H9 (cell line): ENCODE measurements at regions not wholly inside any gene's neighbourhood (a gene's known extent, or its start where the extent isn't known, plus 50 kb on each side); places are given as distances from the start of the nearest gene placed in this dataset.

Experiments
- DNase-seq: peaks from one replicate; pipeline ENCODE4 v3.0.0-alpha.2; 2017
- H2AFZ ChIP-seq: one replicate; pipeline ENCODE4 v1.6.1; 2013; ENCODE audit warnings: mild to moderate bottlenecking, low read length, control low read depth, moderate library complexity
- H2AK5ac ChIP-seq: 2 replicates; pipeline ENCODE4 v1.6.1; 2013; ENCODE audit warnings: low read length, control low read depth, mixed read lengths; ENCODE audit not compliant: insufficient read length
- H2BK120ac ChIP-seq: one replicate; pipeline ENCODE4 v1.6.1; 2013; ENCODE audit warnings: low read depth, mild to moderate bottlenecking, low read length, control low read depth, inconsistent platforms; ENCODE audit not compliant: poor library complexity, severe bottlenecking
- H2BK12ac ChIP-seq: 2 replicates; pipeline ENCODE4 v1.6.1; 2013; ENCODE audit warnings: low read length, control low read depth, mixed read lengths, low read depth; ENCODE audit not compliant: insufficient read length
- H2BK15ac ChIP-seq: 2 replicates; pipeline ENCODE4 v1.6.1; 2013; ENCODE audit warnings: low read depth, low read length, control low read depth
- H2BK20ac ChIP-seq: one replicate; pipeline ENCODE4 v1.6.1; 2013; ENCODE audit warnings: low read depth, mild to moderate bottlenecking, low read length, control low read depth, inconsistent platforms; ENCODE audit not compliant: poor library complexity, severe bottlenecking
- H2BK5ac ChIP-seq: 2 replicates; pipeline ENCODE4 v1.6.1; 2013; ENCODE audit warnings: low read length, control low read depth, mixed read lengths; ENCODE audit not compliant: insufficient read length
- H3K14ac ChIP-seq: 2 replicates; pipeline ENCODE4 v1.6.1; 2013; ENCODE audit warnings: low read length, control low read depth; ENCODE audit not compliant: insufficient read depth
- H3K18ac ChIP-seq: 2 replicates; pipeline ENCODE4 v1.6.1; 2013; ENCODE audit warnings: low read depth, mild to moderate bottlenecking, mixed read lengths, low read length, control low read depth; ENCODE audit not compliant: insufficient read length
- H3K23ac ChIP-seq: 2 replicates; pipeline ENCODE4 v1.6.1; 2013; ENCODE audit warnings: low read length, control low read depth, mixed read lengths, low read depth; ENCODE audit not compliant: insufficient read length
- H3K23me2 ChIP-seq: 2 replicates; pipeline ENCODE4 v1.6.1; 2013; ENCODE audit warnings: low read depth, mild to moderate bottlenecking, mixed read lengths, low read length, control low read depth; ENCODE audit not compliant: insufficient read length, poor library complexity, severe bottlenecking
- H3K27ac ChIP-seq: 2 replicates; pipeline ENCODE4 v1.5.1; 2013; ENCODE audit warnings: low read length, control low read depth, mixed read lengths, low read depth; ENCODE audit not compliant: insufficient read length
- H3K27me3 ChIP-seq: 2 replicates; pipeline ENCODE4 v1.6.1; 2013; ENCODE audit warnings: low read length, control low read depth, inconsistent platforms; ENCODE audit not compliant: insufficient read depth
- H3K4ac ChIP-seq: 2 replicates; pipeline ENCODE4 v1.6.1; 2013; ENCODE audit warnings: low read depth, mild to moderate bottlenecking, control low read depth, inconsistent platforms, low read length, moderate library complexity
- H3K4me1 ChIP-seq: 2 replicates; pipeline ENCODE4 v1.6.1; 2013; ENCODE audit warnings: low read length, control low read depth, inconsistent platforms; ENCODE audit not compliant: insufficient read depth
- H3K4me2 ChIP-seq: 2 replicates; pipeline ENCODE4 v1.6.1; 2013; ENCODE audit warnings: low read length, control low read depth, mixed read lengths; ENCODE audit not compliant: insufficient read length, insufficient read depth
- H3K56ac ChIP-seq: 2 replicates; pipeline ENCODE4 v1.6.1; 2013; ENCODE audit warnings: low read depth, mild to moderate bottlenecking, mixed read lengths, low read length, control low read depth; ENCODE audit not compliant: insufficient read length
- H3K79me1 ChIP-seq: 2 replicates; pipeline ENCODE4 v1.6.1; 2013; ENCODE audit warnings: low read depth, mild to moderate bottlenecking, moderate library complexity, low read length, control low read depth, inconsistent platforms; ENCODE audit not compliant: insufficient read depth, poor library complexity, severe bottlenecking
- H3K79me2 ChIP-seq: 2 replicates; pipeline ENCODE4 v1.6.1; 2013; ENCODE audit warnings: low read length, control low read depth, inconsistent platforms; ENCODE audit not compliant: insufficient read depth
- H3K9ac ChIP-seq: 2 replicates; pipeline ENCODE4 v1.6.1; 2013; ENCODE audit warnings: low read length, control low read depth, mixed read lengths; ENCODE audit not compliant: insufficient read length; ENCODE audit errors: extremely low read depth
- H3K9me3 ChIP-seq: one replicate; pipeline ENCODE4 v1.6.1; 2013; ENCODE audit warnings: low read depth, low read length, inconsistent platforms; ENCODE audit not compliant: control insufficient read depth
- H3T11ph ChIP-seq: one replicate; pipeline ENCODE4 v1.6.1; 2013; ENCODE audit warnings: mild to moderate bottlenecking, low read length, control low read depth, inconsistent platforms
- H4K20me1 ChIP-seq: one replicate; pipeline ENCODE4 v1.6.1; 2013; ENCODE audit not compliant: control insufficient read depth, insufficient read length, insufficient read depth
- H4K5ac ChIP-seq: 2 replicates; pipeline ENCODE4 v1.6.1; 2013; ENCODE audit warnings: low read depth, mild to moderate bottlenecking, mixed read lengths, low read length, control low read depth; ENCODE audit not compliant: insufficient read length
- H4K8ac ChIP-seq: replicated peaks from 2 replicates; pipeline ENCODE4 v1.6.1; 2013; ENCODE audit warnings: low read length, control low read depth, mixed read lengths, low read depth; ENCODE audit not compliant: insufficient read length
- H4K91ac ChIP-seq: 2 replicates; pipeline ENCODE4 v1.6.1; 2013; ENCODE audit warnings: low read depth, mild to moderate bottlenecking, moderate library complexity, mixed read lengths, low read length, control low read depth; ENCODE audit not compliant: insufficient read length
- H3K27ac Mint-ChIP-seq, 3 experiments: 2 replicates in 2 of 3; 3 replicates in 1 of 3; pipeline ENCODE4 v1.8.0; 2020 to 2021; ENCODE audit warnings: mixed read lengths in 3 of 3, mild to moderate bottlenecking in 1 of 3, moderate library complexity in 1 of 3
- H3K27me3 Mint-ChIP-seq: 2 replicates; pipeline ENCODE4 v1.8.0; 2021; ENCODE audit warnings: low read depth, mild to moderate bottlenecking, moderate library complexity, mixed read lengths
- H3K36me3 Mint-ChIP-seq, 3 experiments: 2 replicates in 2 of 3; 3 replicates in 1 of 3; pipeline ENCODE4 v1.8.0; 2020 to 2021; ENCODE audit warnings: low read depth in 3 of 3, mixed read lengths in 3 of 3; ENCODE audit not compliant: insufficient read depth in 1 of 3
- H3K4me1 Mint-ChIP-seq, 2 experiments: 2 replicates each; pipeline ENCODE4 v1.8.0; 2020; ENCODE audit warnings: mixed read lengths in 2 of 2
- H3K4me3 Mint-ChIP-seq, 2 experiments: 2 replicates in 1 of 2; 3 replicates in 1 of 2; pipeline ENCODE4 v1.8.0; 2020 to 2021; ENCODE audit warnings: mild to moderate bottlenecking in 2 of 2, mixed read lengths in 2 of 2, moderate library complexity in 1 of 2
- H3K9me3 Mint-ChIP-seq, 2 experiments: 2 replicates in 1 of 2; 3 replicates in 1 of 2; pipeline ENCODE4 v1.8.0; 2020; ENCODE audit warnings: mild to moderate bottlenecking in 2 of 2, mixed read lengths in 2 of 2, moderate library complexity in 1 of 2
- WGBS: extraction: QIAGEN DNeasy Blood & Tissue Kit; methylation state at CpG from one replicate; pipeline ENCODE4 v1.1.7; 2013; ENCODE audit warnings: missing lambda C conversion rate, low lambda C conversion rate, mixed read lengths; ENCODE audit not compliant: insufficient read length; ENCODE audit errors: extremely low coverage; 5-methylcytosine and 5-hydroxymethylcytosine counted together
- TF ChIP-seq, protein P1 (sequence below): fragments of 200-600 bp; sonication (generic); conservative IDR thresholded peaks from 3 replicates; pipeline ENCODE4 v1.8.0; 2021; ENCODE audit warnings: antibody characterized with exemption, mild to moderate bottlenecking

DNA sequence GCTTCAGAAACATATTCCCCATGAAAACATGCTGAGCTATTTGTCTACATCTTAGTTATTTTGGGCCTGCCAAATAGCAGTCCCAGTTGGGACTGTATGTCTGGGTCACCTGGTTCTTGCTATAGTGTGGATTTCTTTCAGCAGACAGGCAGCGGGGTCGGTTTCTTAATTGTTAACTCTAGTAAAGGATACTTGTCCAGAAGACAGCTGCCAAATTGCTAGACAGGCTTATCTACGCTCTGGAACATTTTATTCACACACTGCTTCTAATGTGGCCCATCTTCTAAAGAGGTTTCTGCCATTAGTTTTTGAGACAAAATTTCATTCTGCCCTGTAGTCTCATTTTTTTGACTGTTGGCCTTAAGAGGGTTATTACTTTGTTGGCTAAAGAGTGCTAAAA lies 217.9 kb downstream of the RWDD3 start:
- H2BK120ac ChIP-seq = no peak overlapping the region
- no peak overlapping the region for H3T11ph ChIP-seq
- no peak overlapping the region for H3K27ac ChIP-seq
- no peaks in the 10 kb centered on the region for H3K9me3 ChIP-seq
- no peaks in the 10 kb centered on the region for H4K20me1 ChIP-seq
- H2BK12ac ChIP-seq = no peak overlapping the region
- Mint-ChIP-seq H3K4me1 (peaks cover 3% of the 10 kb centered on the region in 2 experiments; a peak in 1 of 4 replicates), H3K36me3 (peaks cover 0 to 36% (median 0%) of the 10 kb centered on the region in 3 experiments; a peak in 6 of 7 replicates), H3K9me3 (peaks cover 5 to 15% of the 10 kb centered on the region in 2 experiments), H3K27me3 (no peaks in the 10 kb centered on the region), H3K4me3 (no peak overlapping the region), H3K27ac (no peak overlapping the region)
- H2AK5ac ChIP-seq = no peak overlapping the region
- no peak overlapping the region for H3K23ac ChIP-seq
- H3K79me2 ChIP-seq = no peaks in the 10 kb centered on the region
- no peaks in the 10 kb centered on the region for H3K23me2 ChIP-seq
- no peak overlapping the region for H3K9ac ChIP-seq
- no peak for DNase-seq
- H4K8ac ChIP-seq = no peak overlapping the region
- no peak overlapping the region for H3K4ac ChIP-seq
- no peaks in the 10 kb centered on the region for H3K79me1 ChIP-seq
- H2AFZ ChIP-seq = no peak overlapping the region
- TF ChIP-seq, protein P1, sequence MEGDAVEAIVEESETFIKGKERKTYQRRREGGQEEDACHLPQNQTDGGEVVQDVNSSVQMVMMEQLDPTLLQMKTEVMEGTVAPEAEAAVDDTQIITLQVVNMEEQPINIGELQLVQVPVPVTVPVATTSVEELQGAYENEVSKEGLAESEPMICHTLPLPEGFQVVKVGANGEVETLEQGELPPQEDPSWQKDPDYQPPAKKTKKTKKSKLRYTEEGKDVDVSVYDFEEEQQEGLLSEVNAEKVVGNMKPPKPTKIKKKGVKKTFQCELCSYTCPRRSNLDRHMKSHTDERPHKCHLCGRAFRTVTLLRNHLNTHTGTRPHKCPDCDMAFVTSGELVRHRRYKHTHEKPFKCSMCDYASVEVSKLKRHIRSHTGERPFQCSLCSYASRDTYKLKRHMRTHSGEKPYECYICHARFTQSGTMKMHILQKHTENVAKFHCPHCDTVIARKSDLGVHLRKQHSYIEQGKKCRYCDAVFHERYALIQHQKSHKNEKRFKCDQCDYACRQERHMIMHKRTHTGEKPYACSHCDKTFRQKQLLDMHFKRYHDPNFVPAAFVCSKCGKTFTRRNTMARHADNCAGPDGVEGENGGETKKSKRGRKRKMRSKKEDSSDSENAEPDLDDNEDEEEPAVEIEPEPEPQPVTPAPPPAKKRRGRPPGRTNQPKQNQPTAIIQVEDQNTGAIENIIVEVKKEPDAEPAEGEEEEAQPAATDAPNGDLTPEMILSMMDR = no peak
- no peaks in the 10 kb centered on the region; the same call in 1 of the 2 replicates for H3K27me3 ChIP-seq
- no peak overlapping the region for H2BK20ac ChIP-seq
- no peak overlapping the region for H4K91ac ChIP-seq
- no peak overlapping the region for H2BK5ac ChIP-seq
- H3K18ac ChIP-seq = no peak overlapping the region
- H3K56ac ChIP-seq = no peak overlapping the region
- no peak overlapping the region for H4K5ac ChIP-seq
- no CpG with 5 or more reads among the region's 3 CpGs for WGBS
- no peak overlapping the region for H3K14ac ChIP-seq
- H2BK15ac ChIP-seq = no peak overlapping the region
- H3K4me1 ChIP-seq = no peaks in the 10 kb centered on the region
- H3K4me2 ChIP-seq = no peak overlapping the region
